Mesenchymal stem cell (in vitro differentiated cells and primary cell): ENCODE measurements at regions not wholly inside any gene's neighbourhood (a gene's known extent, or its start where the extent isn't known, plus 50 kb on each side); places are given as distances from the start of the nearest gene placed in this dataset.
"Not testable (repeated sequence)": the region's sequence is repeated elsewhere in the genome, so short reads cannot be mapped to it uniquely, and the experiment has no call there.

Experiments used
- DNase-seq: peaks from one replicate; pipeline ENCODE4 v3.0.0-alpha.2; 2013
- H2AFZ ChIP-seq: one replicate; pipeline ENCODE4 v1.6.1; 2013; ENCODE audit warnings: low read depth, mild to moderate bottlenecking, control low read depth, inconsistent platforms, low read length, moderate library complexity
- H2AK5ac ChIP-seq: 2 replicates; pipeline ENCODE4 v1.6.1; 2013; ENCODE audit warnings: low read length, moderate library complexity, mild to moderate bottlenecking, inconsistent platforms; ENCODE audit not compliant: severe bottlenecking
- H2BK120ac ChIP-seq: one replicate; pipeline ENCODE4 v1.6.1; 2013; ENCODE audit warnings: low read depth, mild to moderate bottlenecking, inconsistent platforms, low read length, moderate library complexity
- H2BK12ac ChIP-seq, 2 experiments: one replicate each; pipeline ENCODE4 v1.6.1; 2013; ENCODE audit warnings: inconsistent platforms in 2 of 2, low read length in 2 of 2, mild to moderate bottlenecking in 2 of 2, moderate library complexity in 2 of 2, control low read depth in 1 of 2
- H2BK15ac ChIP-seq: one replicate; pipeline ENCODE4 v1.6.1; 2013; ENCODE audit warnings: mild to moderate bottlenecking, low read depth, inconsistent platforms; ENCODE audit not compliant: poor library complexity, severe bottlenecking
- H2BK5ac ChIP-seq: 2 replicates; pipeline ENCODE4 v1.6.1; 2013; ENCODE audit warnings: low read depth, mild to moderate bottlenecking, low read length, control low read depth, inconsistent platforms; ENCODE audit not compliant: poor library complexity, severe bottlenecking
- H3K14ac ChIP-seq, 2 experiments: one replicate each; pipeline ENCODE4 v1.6.1; 2013; ENCODE audit warnings: inconsistent platforms in 2 of 2, low read length in 2 of 2, control low read depth in 1 of 2, mild to moderate bottlenecking in 1 of 2, moderate library complexity in 1 of 2
- H3K18ac ChIP-seq, 2 experiments: one replicate each; pipeline ENCODE4 v1.6.1; 2013; ENCODE audit warnings: inconsistent platforms in 2 of 2, low read length in 2 of 2, control low read depth in 1 of 2, low read depth in 1 of 2, mild to moderate bottlenecking in 1 of 2
- H3K23ac ChIP-seq, 2 experiments: one replicate each; pipeline ENCODE4 v1.6.1; 2013; ENCODE audit warnings: inconsistent platforms in 2 of 2, low read length in 2 of 2, mild to moderate bottlenecking in 2 of 2, moderate library complexity in 2 of 2, control low read depth in 1 of 2
- H3K27ac ChIP-seq: 2 replicates; pipeline ENCODE4 v1.5.1; 2013; ENCODE audit warnings: mild to moderate bottlenecking, moderate library complexity, low read length, control low read depth, inconsistent platforms; ENCODE audit not compliant: poor library complexity, severe bottlenecking
- H3K27me3 ChIP-seq, 2 experiments: 2 replicates each; pipeline versions ENCODE4 v1.6.1 to v1.7.0; 2013; ENCODE audit warnings: low read length in 2 of 2, mild to moderate bottlenecking in 2 of 2, moderate library complexity in 2 of 2, control low read depth in 1 of 2, inconsistent platforms in 1 of 2; ENCODE audit not compliant: control insufficient read depth in 1 of 2, insufficient read depth in 1 of 2
- H3K36me3 ChIP-seq, 2 experiments: 2 replicates each; pipeline versions ENCODE4 v1.6.1 to v1.7.0; 2013; ENCODE audit warnings: low read length in 2 of 2, control low read depth in 1 of 2, inconsistent platforms in 1 of 2, low read depth in 1 of 2, mild to moderate bottlenecking in 1 of 2; ENCODE audit not compliant: insufficient read depth in 2 of 2, control insufficient read depth in 1 of 2
- H3K4ac ChIP-seq, 2 experiments: one replicate each; pipeline ENCODE4 v1.6.1; 2013; ENCODE audit warnings: inconsistent platforms in 2 of 2, low read length in 2 of 2, mild to moderate bottlenecking in 2 of 2, moderate library complexity in 2 of 2, control low read depth in 1 of 2, low read depth in 1 of 2
- H3K4me1 ChIP-seq: 2 replicates; pipeline ENCODE4 v1.6.1; 2013; ENCODE audit warnings: low read depth, low read length, control low read depth; ENCODE audit not compliant: control insufficient read depth, insufficient read depth
- H3K4me2 ChIP-seq: 2 replicates; pipeline ENCODE4 v1.6.1; 2013; ENCODE audit warnings: low read length, mild to moderate bottlenecking, inconsistent platforms; ENCODE audit not compliant: poor library complexity, severe bottlenecking
- H3K4me3 ChIP-seq, 2 experiments: 2 replicates each; pipeline versions ENCODE4 v1.5.1 to v1.7.0; 2013; ENCODE audit warnings: low read length in 2 of 2, mild to moderate bottlenecking in 2 of 2, control low read depth in 1 of 2, low read depth in 1 of 2; ENCODE audit not compliant: insufficient read depth in 1 of 2
- H3K79me1 ChIP-seq: replicated peaks from 2 replicates; pipeline ENCODE4 v1.6.1; 2013; ENCODE audit warnings: mild to moderate bottlenecking, control low read depth, low read length, inconsistent platforms; ENCODE audit not compliant: poor library complexity, severe bottlenecking
- H3K9ac ChIP-seq: 2 replicates; pipeline ENCODE4 v1.7.0; 2013; ENCODE audit warnings: mild to moderate bottlenecking, low read length, moderate library complexity
- H3K9me3 ChIP-seq: 2 replicates; pipeline ENCODE4 v1.7.0; 2013; ENCODE audit warnings: mild to moderate bottlenecking, low read length; ENCODE audit not compliant: control insufficient read depth
- H4K8ac ChIP-seq: one replicate; pipeline ENCODE4 v1.6.1; 2013; ENCODE audit warnings: inconsistent platforms, mild to moderate bottlenecking, low read length, moderate library complexity
- H4K91ac ChIP-seq: one replicate; pipeline ENCODE4 v1.6.1; 2013; ENCODE audit warnings: mild to moderate bottlenecking, low read length, inconsistent platforms
- WGBS: methylation state at CpG from one replicate; pipeline ENCODE4 v1.1.7; 2013; ENCODE audit warnings: mixed read lengths; 5-methylcytosine and 5-hydroxymethylcytosine counted together

GRCh38 chr5:34258598-34258997, 215.6 kb upstream of the C1QTNF3 start:
- not testable (repeated sequence) for H3K23ac ChIP-seq, H2BK120ac ChIP-seq, H3K27ac ChIP-seq, H2BK5ac ChIP-seq, H3K9me3 ChIP-seq, H3K4ac ChIP-seq, H3K14ac ChIP-seq, H3K4me2 ChIP-seq, DNase-seq, H2BK12ac ChIP-seq, H3K4me1 ChIP-seq, H4K8ac ChIP-seq, H3K36me3 ChIP-seq, H3K18ac ChIP-seq, H3K4me3 ChIP-seq, H2BK15ac ChIP-seq, H4K91ac ChIP-seq, H3K9ac ChIP-seq, H3K79me1 ChIP-seq, H3K27me3 ChIP-seq, H2AFZ ChIP-seq, H2AK5ac ChIP-seq

- not testable (repeated sequence) for H3K36me3 ChIP-seq, H3K23ac ChIP-seq, H2AFZ ChIP-seq, H2BK120ac ChIP-seq, H4K91ac ChIP-seq, H3K9me3 ChIP-seq, H3K27ac ChIP-seq, H2BK5ac ChIP-seq, H2AK5ac ChIP-seq, H4K8ac ChIP-seq, DNase-seq, H2BK15ac ChIP-seq, H2BK12ac ChIP-seq, H3K4me3 ChIP-seq, H3K14ac ChIP-seq, H3K27me3 ChIP-seq, H3K4me1 ChIP-seq, H3K18ac ChIP-seq, H3K79me1 ChIP-seq, H3K9ac ChIP-seq, H3K4ac ChIP-seq, H3K4me2 ChIP-seq
- no CpG with 5 or more reads among the region's 4 CpGs for WGBS
These were observed 218.0 kb upstream of the C1QTNF3 start for GRCh38 chr5:34261020-34261419.

- H3K4ac ChIP-seq, H2BK5ac ChIP-seq, H3K27ac ChIP-seq, H3K18ac ChIP-seq, H4K91ac ChIP-seq, H3K14ac ChIP-seq, H3K79me1 ChIP-seq, H3K9ac ChIP-seq, H3K27me3 ChIP-seq, H2BK12ac ChIP-seq, H3K4me1 ChIP-seq, H3K4me2 ChIP-seq, H3K9me3 ChIP-seq, H3K36me3 ChIP-seq, H3K23ac ChIP-seq, H2AFZ ChIP-seq, H3K4me3 ChIP-seq, H2BK15ac ChIP-seq, H4K8ac ChIP-seq, H2BK120ac ChIP-seq, DNase-seq, H2AK5ac ChIP-seq: not testable (repeated sequence)
These were observed 223.1 kb upstream of the C1QTNF3 start for GRCh38 chr5:34266151-34266550.

- not testable (repeated sequence) for H3K4me3 ChIP-seq, H3K9me3 ChIP-seq, H3K23ac ChIP-seq, H3K9ac ChIP-seq, H3K4me2 ChIP-seq, H4K8ac ChIP-seq, H3K4me1 ChIP-seq, H3K79me1 ChIP-seq, H2BK5ac ChIP-seq, H2AK5ac ChIP-seq, H3K14ac ChIP-seq, DNase-seq, H2BK12ac ChIP-seq, H2AFZ ChIP-seq, H3K36me3 ChIP-seq, H3K27ac ChIP-seq, H3K27me3 ChIP-seq, H3K4ac ChIP-seq, H2BK15ac ChIP-seq, H2BK120ac ChIP-seq, H3K18ac ChIP-seq, H4K91ac ChIP-seq
- 38% methylated on average over 1 of the region's 1 CpG for WGBS
These were observed 253.7 kb upstream of the C1QTNF3 start for GRCh38 chr5:34296759-34297158.
